ENCODE measurements at regions not wholly inside any gene's neighbourhood (a gene's known extent, or its start where the extent isn't known, plus 50 kb on each side); places are given as distances from the start of the nearest gene placed in this dataset.

DNA sequence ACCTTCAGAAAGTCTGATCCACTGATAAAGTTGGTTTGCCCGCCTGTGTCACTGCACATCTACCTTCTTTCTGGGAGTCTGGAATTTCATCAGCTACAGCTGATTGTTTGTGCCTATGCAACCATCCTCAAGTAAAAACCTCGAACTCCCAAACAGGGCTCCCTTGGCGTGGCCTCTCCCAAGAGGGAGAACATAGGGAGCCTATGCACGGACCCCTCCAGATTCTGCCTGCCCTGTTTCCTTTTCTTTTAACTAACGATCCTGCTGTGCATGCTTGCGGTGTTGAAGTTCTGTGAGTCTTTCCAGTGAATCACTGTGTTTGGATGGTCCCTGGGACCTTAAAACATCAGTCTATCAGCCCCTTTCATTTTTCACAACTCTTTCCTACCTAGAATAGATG, 226.9 kb upstream of the SEMA3D start:
- no peak for DNase-seq
- H3K9me3 ChIP-seq = no peaks in the 10 kb centered on the region
- H3K27ac ChIP-seq = no peak overlapping the region
- TF ChIP-seq, protein P1, sequence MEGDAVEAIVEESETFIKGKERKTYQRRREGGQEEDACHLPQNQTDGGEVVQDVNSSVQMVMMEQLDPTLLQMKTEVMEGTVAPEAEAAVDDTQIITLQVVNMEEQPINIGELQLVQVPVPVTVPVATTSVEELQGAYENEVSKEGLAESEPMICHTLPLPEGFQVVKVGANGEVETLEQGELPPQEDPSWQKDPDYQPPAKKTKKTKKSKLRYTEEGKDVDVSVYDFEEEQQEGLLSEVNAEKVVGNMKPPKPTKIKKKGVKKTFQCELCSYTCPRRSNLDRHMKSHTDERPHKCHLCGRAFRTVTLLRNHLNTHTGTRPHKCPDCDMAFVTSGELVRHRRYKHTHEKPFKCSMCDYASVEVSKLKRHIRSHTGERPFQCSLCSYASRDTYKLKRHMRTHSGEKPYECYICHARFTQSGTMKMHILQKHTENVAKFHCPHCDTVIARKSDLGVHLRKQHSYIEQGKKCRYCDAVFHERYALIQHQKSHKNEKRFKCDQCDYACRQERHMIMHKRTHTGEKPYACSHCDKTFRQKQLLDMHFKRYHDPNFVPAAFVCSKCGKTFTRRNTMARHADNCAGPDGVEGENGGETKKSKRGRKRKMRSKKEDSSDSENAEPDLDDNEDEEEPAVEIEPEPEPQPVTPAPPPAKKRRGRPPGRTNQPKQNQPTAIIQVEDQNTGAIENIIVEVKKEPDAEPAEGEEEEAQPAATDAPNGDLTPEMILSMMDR (IDR thresholded peaks at IDR 0.05) = no peak
- H3K27me3 ChIP-seq = no peaks in the 10 kb centered on the region
- H3K4me3 ChIP-seq = no peak overlapping the region
- H3K36me3 ChIP-seq = no peaks in the 10 kb centered on the region
- intact Hi-C loops (cut with DNase I; ENCODE audit: low total_unique reads) = no loop called here
- no peaks in the 10 kb centered on the region for H3K4me1 ChIP-seq

DNA sequence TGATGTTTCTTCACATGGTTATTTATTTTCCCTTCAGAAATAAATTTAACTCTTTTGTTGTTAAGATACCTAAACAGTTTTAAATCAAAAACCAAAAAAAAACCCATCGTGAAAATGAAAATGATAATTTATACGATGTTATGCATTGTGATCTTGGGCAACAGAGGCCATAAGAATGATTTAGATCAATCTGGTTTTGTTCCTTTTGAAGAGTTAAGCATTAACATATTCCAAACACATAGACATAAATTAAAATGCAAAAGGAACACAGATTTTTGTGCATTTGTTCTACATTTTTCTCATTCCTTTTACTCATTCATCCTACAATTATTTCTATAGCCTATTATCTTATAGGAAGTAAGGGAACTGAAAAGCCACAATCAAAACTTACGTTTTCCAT, 226.1 kb upstream of the SEMA3D start:
- Histone ChIP-seq H3K9me3 (no peaks in the 10 kb centered on the region), H3K27ac (no peak overlapping the region), H3K4me1 (no peaks in the 10 kb centered on the region), H3K36me3 (no peaks in the 10 kb centered on the region), H3K27me3 (no peaks in the 10 kb centered on the region), H3K4me3 (no peak overlapping the region)
- intact Hi-C loops (cut with DNase I; ENCODE audit: low total_unique reads) = no loop called here
- TF ChIP-seq, protein P1 (IDR thresholded peaks at IDR 0.05) = no peak
- no peak for DNase-seq

DNA sequence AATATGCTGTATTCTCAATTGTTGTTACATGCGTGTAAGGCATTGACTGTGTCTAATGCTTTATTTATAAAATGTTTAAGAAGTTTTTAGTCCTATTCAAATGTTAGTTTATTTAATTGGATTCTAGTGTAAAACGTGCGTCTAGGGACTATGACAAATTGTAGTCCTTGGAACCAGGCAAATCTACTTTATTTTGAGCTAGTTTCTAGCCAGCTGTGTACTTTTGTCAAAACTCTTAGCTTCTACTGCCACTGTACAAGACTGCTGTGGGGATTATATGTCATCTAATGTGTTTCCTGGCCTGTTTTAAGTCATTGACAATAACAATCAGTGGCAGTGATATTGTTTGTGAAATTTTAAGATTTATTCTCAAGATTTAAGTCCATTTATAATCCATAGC, 220.5 kb upstream of the SEMA3D start:
- H3K27me3 ChIP-seq = no peaks in the 10 kb centered on the region
- H3K36me3 ChIP-seq = no peaks in the 10 kb centered on the region
- intact Hi-C loops (cut with DNase I; ENCODE audit: low total_unique reads) = no loop called here
- no peak for DNase-seq
- no peaks in the 10 kb centered on the region for H3K9me3 ChIP-seq
- H3K4me1 ChIP-seq = no peaks in the 10 kb centered on the region
- no peak overlapping the region for H3K27ac ChIP-seq
- H3K4me3 ChIP-seq = no peak overlapping the region
- TF ChIP-seq, protein P1 (IDR thresholded peaks at IDR 0.05) = no peak

DNA sequence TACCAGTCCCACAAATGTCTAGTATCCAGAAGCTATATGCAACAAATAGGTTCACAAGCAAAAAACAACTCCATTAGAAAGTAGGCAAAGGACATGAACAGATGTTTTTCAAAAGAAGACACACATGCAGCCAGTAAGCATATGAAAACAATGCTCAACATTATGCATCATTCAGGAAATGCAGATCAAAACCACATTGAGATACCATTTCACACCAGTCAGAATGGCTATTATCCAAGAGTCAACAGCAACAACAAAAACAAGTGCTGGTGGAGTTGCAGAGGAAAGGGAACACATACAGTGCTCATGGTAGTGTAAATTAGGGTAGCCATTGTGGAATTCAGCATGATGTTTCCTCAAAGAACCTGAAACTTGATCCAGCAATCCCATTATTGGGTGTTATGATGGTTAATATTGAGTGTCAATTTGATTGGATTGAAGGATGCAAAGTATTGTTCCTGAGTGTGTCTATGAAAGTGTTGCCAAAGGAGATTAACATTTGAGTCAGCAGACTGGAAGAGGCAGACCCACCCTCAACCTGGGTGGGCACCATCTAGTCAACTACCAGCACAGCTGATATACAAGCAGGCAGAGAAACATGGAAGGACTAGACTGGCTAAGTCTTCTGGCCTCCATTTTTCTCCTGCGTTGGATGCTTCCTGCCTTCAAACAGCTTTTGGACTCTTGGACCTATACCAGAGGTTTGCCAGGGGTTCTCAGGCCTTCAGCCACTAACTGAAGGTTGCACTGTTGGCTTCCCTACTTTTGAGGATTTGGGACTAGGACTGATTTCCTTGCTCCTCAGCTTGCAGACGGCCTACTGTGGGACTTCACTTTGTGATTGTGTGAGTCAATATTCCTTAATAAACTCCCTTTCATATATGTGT, 218.4 kb upstream of the SEMA3D start:
- H3K27ac ChIP-seq = no peak overlapping the region
- TF ChIP-seq, protein P1 (IDR thresholded peaks at IDR 0.05) = no peak
- no peaks in the 10 kb centered on the region for H3K4me1 ChIP-seq
- H3K27me3 ChIP-seq = no peaks in the 10 kb centered on the region
- no peaks in the 10 kb centered on the region for H3K36me3 ChIP-seq
- no peaks in the 10 kb centered on the region for H3K9me3 ChIP-seq
- intact Hi-C loops (cut with DNase I; ENCODE audit: low total_unique reads) = no loop called here
- H3K4me3 ChIP-seq = no peak overlapping the region
- no peak for DNase-seq

- no peak overlapping the region for H3K4me3 ChIP-seq
- intact Hi-C loops (cut with DNase I; ENCODE audit: low total_unique reads) = no loop called here
- DNase-seq = no peak
- no peak overlapping the region for H3K27ac ChIP-seq
- no peaks in the 10 kb centered on the region for H3K27me3 ChIP-seq
- no peaks in the 10 kb centered on the region for H3K36me3 ChIP-seq
- no peaks in the 10 kb centered on the region for H3K4me1 ChIP-seq
- TF ChIP-seq, protein P1 (IDR thresholded peaks at IDR 0.05) = no peak
- no peaks in the 10 kb centered on the region for H3K9me3 ChIP-seq
Observed at GRCh38 chr7:85396676-85397075, 209.8 kb upstream of the SEMA3D start.
